CD8-positive, alpha-beta memory T cell (primary cell): ENCODE measurements at regions not wholly inside any gene's neighbourhood (a gene's known extent, or its start where the extent isn't known, plus 50 kb on each side); places are given as distances from the start of the nearest gene placed in this dataset.

Experiments used
- CTCF ChIA-PET: fragments of 350-600 bp; sonication (Branson Sonifier 250); formaldehyde crosslinking; loops from one replicate; lab custom pipeline; 2021; ENCODE audit warnings: antibody characterized with exemption; lab: Charles Lee
- POLR2A ChIA-PET: fragments of 350-600 bp; sonication (Branson Sonifier 250); formaldehyde crosslinking; loops from one replicate; lab custom pipeline; 2021; ENCODE audit warnings: antibody characterized with exemption; lab: Charles Lee
- DNase-seq, 5 donors: peaks; one replicate each; pipeline versions ENCODE4 v3.0.0 to v3.0.0-alpha.2; 2020 to 2022; ENCODE audit warnings: mixed read lengths in 1 of 5
- H3K27ac ChIP-seq: one replicate; pipeline ENCODE4 v1.7.0; 2013; ENCODE audit warnings: low read depth, mild to moderate bottlenecking, low read length, moderate library complexity
- H3K27me3 ChIP-seq: 2 replicates; pipeline ENCODE4 v1.7.0; 2013; ENCODE audit warnings: low read length, mild to moderate bottlenecking; ENCODE audit not compliant: insufficient read depth, poor library complexity, severe bottlenecking
- H3K36me3 ChIP-seq: 2 replicates; pipeline ENCODE4 v1.7.0; 2013; ENCODE audit warnings: mild to moderate bottlenecking, low read length, moderate library complexity; ENCODE audit not compliant: insufficient read depth
- H3K4me1 ChIP-seq: 2 replicates; pipeline ENCODE4 v1.7.0; 2013; ENCODE audit warnings: mild to moderate bottlenecking, low read length, moderate library complexity; ENCODE audit not compliant: insufficient read depth
- H3K4me3 ChIP-seq: 2 replicates; pipeline ENCODE4 v1.7.0; 2013; ENCODE audit warnings: mild to moderate bottlenecking, low read length
- H3K9me3 ChIP-seq: 2 replicates; pipeline ENCODE4 v1.7.0; 2013; ENCODE audit warnings: mild to moderate bottlenecking, low read length
- H3K27ac Mint-ChIP-seq, 8 donors: one replicate each; pipeline ENCODE4 v1.8.0; 2020 to 2021; ENCODE audit warnings: mixed read lengths in 8 of 8, mild to moderate bottlenecking in 6 of 8, inconsistent platforms in 3 of 8, moderate library complexity in 3 of 8
- H3K27me3 Mint-ChIP-seq, 2 donors: one replicate each; pipeline ENCODE4 v1.8.0; 2020 to 2021; ENCODE audit warnings: mixed read lengths in 2 of 2, mild to moderate bottlenecking in 1 of 2, moderate library complexity in 1 of 2
- H3K36me3 Mint-ChIP-seq, 3 donors: one replicate each; pipeline ENCODE4 v1.8.0; 2020 to 2021; ENCODE audit warnings: mixed read lengths in 3 of 3, inconsistent platforms in 1 of 3, mild to moderate bottlenecking in 1 of 3
- H3K4me1 Mint-ChIP-seq, 3 donors: one replicate each; pipeline ENCODE4 v1.8.0; 2020 to 2021; ENCODE audit warnings: mixed read lengths in 3 of 3, inconsistent platforms in 1 of 3, mild to moderate bottlenecking in 1 of 3
- H3K4me3 Mint-ChIP-seq, 7 donors: one replicate each; pipeline ENCODE4 v1.8.0; 2020 to 2021; ENCODE audit warnings: mixed read lengths in 7 of 7, mild to moderate bottlenecking in 6 of 7, moderate library complexity in 4 of 7, inconsistent platforms in 2 of 7
- H3K9me3 Mint-ChIP-seq, 5 donors: one replicate each; pipeline ENCODE4 v1.8.0; 2020 to 2022; ENCODE audit warnings: mixed read lengths in 5 of 5, mild to moderate bottlenecking in 3 of 5, moderate library complexity in 2 of 5, inconsistent platforms in 1 of 5

DNA sequence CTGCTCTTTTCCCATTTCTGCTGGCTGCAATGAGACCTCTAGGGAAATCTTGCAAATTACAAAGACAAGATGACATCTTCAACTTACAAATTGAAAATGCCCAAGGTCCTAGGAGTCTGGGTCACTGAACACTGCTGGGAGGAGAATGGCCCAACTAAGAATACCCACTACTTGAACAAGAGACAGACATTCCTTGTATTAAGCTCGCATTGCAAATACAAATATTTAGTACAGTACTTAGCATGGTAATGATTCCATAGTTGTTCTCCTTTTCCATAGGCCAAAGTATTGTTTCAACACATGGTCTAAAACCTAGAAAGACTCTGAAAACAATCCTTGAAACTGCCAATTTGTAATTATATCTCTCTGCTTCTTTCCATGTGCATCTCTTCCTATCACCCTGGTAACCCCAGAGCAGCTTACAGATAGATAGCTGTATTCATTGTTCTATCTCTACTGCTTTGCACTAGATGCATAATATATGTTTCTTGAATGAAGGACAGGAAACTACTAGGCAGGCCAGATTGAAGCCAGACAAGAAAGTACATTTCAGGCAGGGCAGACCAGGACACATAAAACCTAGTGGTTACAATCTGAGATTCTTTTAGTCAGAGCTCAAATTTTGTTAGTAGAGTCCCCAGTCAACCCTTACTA is 1545.7 kb upstream of the TENM4 start:
- Mint-ChIP-seq H3K27ac (no peak overlapping the region), H3K4me1 (no peaks in the 10 kb centered on the region), H3K9me3 (peaks cover 7 to 30% (median 10%) of the 10 kb centered on the region in 5 donors), H3K27me3 (no peaks in the 10 kb centered on the region), H3K36me3 (no peaks in the 10 kb centered on the region), H3K4me3 (no peak overlapping the region)
- no peak for DNase-seq
- Histone ChIP-seq H3K36me3 (no peaks in the 10 kb centered on the region), H3K27ac (no peak overlapping the region), H3K4me3 (no peak overlapping the region), H3K27me3 (no peaks in the 10 kb centered on the region), H3K9me3 (no peaks in the 10 kb centered on the region), H3K4me1 (no peaks in the 10 kb centered on the region)
- POLR2A ChIA-PET: no interaction called here
- CTCF ChIA-PET: no interaction called here

DNA sequence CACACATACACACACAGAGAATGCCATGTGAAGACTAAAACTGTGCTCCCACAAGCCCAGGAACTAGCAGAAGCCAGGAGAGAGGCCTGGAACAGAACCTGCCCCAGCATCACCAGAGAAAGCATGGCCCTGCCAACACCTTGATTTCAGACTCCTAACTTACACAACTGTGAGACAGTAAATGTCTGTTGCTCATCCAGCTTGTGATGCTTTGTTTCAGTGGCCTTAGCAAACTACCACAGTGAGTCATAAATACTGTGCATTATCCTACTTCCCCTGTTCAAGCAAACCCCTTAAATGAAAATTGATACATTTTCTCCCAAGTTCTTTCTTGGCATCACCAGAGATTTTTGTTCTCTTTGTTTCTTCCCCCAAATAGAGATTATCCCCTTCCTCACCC is 1539.4 kb upstream of the TENM4 start:
- no peak overlapping the region for H3K27ac ChIP-seq
- H3K4me1 ChIP-seq: no peaks in the 10 kb centered on the region
- H3K9me3 Mint-ChIP-seq: peaks cover 2 to 30% (median 7%) of the 10 kb centered on the region in 5 donors
- POLR2A ChIA-PET: no interaction called here
- no peak overlapping the region for H3K4me3 Mint-ChIP-seq
- no peaks in the 10 kb centered on the region for H3K27me3 Mint-ChIP-seq
- no peaks in the 10 kb centered on the region for H3K36me3 ChIP-seq
- no peak overlapping the region for H3K27ac Mint-ChIP-seq
- H3K4me1 Mint-ChIP-seq: no peaks in the 10 kb centered on the region
- H3K36me3 Mint-ChIP-seq: no peaks in the 10 kb centered on the region
- H3K4me3 ChIP-seq: no peak overlapping the region
- CTCF ChIA-PET: no interaction called here
- no peaks in the 10 kb centered on the region for H3K9me3 ChIP-seq
- H3K27me3 ChIP-seq: no peaks in the 10 kb centered on the region
- DNase-seq: no peak

DNA sequence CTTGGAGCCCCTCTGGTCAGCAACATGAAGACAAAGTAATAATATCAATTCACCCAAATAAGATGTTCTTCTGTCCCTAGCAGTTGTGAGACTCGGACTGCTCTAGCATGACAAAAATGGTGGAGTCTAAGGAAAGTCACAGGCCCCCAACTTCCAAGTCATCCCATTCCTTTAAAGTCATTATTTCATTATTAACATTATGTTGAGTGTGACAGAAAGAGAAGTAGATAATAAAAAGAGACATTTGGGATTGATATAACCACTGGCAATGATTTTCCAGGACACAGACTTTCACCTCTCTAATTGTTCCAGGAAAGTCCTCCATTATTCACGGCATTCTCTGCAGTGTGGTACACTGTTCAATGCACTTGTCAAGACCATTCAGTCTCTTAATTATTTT is 1533.0 kb upstream of the TENM4 start:
- ChIA-PET POLR2A (no interaction called here), CTCF (no interaction called here)
- H3K36me3 Mint-ChIP-seq: no peaks in the 10 kb centered on the region

DNA sequence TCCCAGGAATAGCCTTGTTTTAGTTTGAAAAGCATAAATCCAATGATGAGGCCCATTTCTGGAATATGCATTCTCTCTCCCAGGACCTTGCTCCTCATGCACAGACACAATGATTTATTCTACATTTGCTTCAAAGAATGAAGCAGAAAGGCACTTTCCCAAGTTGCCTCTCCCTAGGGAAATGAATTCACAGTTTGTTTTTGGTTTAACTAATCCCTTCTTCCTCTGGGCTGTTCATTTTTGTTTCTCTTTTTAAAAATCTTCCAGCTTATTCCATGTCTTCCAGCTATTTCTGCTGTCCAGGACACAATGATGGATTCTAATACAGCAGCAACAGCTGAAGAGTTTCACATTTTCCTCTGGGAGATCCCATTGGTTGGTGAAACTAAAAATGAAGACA is 1529.2 kb upstream of the TENM4 start:
- H3K36me3 Mint-ChIP-seq: no peaks in the 10 kb centered on the region
- DNase-seq: no peak
- no peak overlapping the region for H3K4me3 ChIP-seq
- H3K4me3 Mint-ChIP-seq: no peak overlapping the region
- no peaks in the 10 kb centered on the region for H3K4me1 ChIP-seq
- H3K4me1 Mint-ChIP-seq: no peaks in the 10 kb centered on the region
- no peak overlapping the region for H3K27ac ChIP-seq
- no peaks in the 10 kb centered on the region for H3K27me3 Mint-ChIP-seq
- no peaks in the 10 kb centered on the region for H3K9me3 ChIP-seq
- no peaks in the 10 kb centered on the region for H3K27me3 ChIP-seq
- H3K27ac Mint-ChIP-seq: no peak overlapping the region
- ChIA-PET POLR2A (no interaction called here), CTCF (no interaction called here)
- H3K36me3 ChIP-seq: no peaks in the 10 kb centered on the region
- peaks cover 5 to 15% (median 12%) of the 10 kb centered on the region in 5 donors for H3K9me3 Mint-ChIP-seq

More for the DNA sequence above, 1533.0 kb upstream of the TENM4 start:
- Histone ChIP-seq H3K27me3 (no peaks in the 10 kb centered on the region), H3K9me3 (no peaks in the 10 kb centered on the region), H3K27ac (no peak overlapping the region), H3K36me3 (no peaks in the 10 kb centered on the region), H3K4me1 (no peaks in the 10 kb centered on the region), H3K4me3 (no peak overlapping the region)
- Mint-ChIP-seq H3K4me1 (no peaks in the 10 kb centered on the region), H3K9me3 (peaks cover 4 to 23% (median 7%) of the 10 kb centered on the region in 5 donors), H3K27ac (no peak overlapping the region), H3K27me3 (no peaks in the 10 kb centered on the region), H3K4me3 (no peak overlapping the region)
- no peak for DNase-seq

DNA sequence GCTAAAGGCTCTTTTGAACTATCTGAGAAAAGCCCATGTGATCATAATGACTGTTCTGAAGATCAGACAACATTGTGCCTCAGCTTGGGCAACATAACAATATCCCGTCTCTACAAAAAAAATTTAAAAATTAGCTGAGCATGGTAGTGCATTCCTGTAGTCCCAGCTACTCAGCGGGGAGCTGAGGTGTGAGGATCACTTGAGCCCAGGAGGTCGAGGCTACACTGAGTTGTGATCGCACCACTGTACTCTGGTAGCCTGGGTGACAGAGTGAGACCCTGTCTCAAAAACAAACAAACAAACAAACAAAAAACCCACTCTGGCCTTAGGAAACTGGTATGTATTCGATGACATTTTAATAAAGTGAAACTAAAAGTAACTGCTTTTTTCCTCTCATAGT is 1526.8 kb upstream of the TENM4 start:
- CTCF ChIA-PET: no interaction called here
- no peaks in the 10 kb centered on the region for H3K4me1 ChIP-seq
- Mint-ChIP-seq H3K9me3 (peaks cover 15 to 22% (median 18%) of the 10 kb centered on the region in 5 donors), H3K4me3 (no peak overlapping the region), H3K27ac (no peak overlapping the region), H3K36me3 (no peaks in the 10 kb centered on the region), H3K4me1 (no peaks in the 10 kb centered on the region), H3K27me3 (no peaks in the 10 kb centered on the region)
- H3K27ac ChIP-seq: no peak overlapping the region
- no peaks in the 10 kb centered on the region for H3K27me3 ChIP-seq
- H3K36me3 ChIP-seq: no peaks in the 10 kb centered on the region
- H3K4me3 ChIP-seq: no peak overlapping the region
- POLR2A ChIA-PET: no interaction called here
- H3K9me3 ChIP-seq: no peaks in the 10 kb centered on the region
- DNase-seq: no peak

DNA sequence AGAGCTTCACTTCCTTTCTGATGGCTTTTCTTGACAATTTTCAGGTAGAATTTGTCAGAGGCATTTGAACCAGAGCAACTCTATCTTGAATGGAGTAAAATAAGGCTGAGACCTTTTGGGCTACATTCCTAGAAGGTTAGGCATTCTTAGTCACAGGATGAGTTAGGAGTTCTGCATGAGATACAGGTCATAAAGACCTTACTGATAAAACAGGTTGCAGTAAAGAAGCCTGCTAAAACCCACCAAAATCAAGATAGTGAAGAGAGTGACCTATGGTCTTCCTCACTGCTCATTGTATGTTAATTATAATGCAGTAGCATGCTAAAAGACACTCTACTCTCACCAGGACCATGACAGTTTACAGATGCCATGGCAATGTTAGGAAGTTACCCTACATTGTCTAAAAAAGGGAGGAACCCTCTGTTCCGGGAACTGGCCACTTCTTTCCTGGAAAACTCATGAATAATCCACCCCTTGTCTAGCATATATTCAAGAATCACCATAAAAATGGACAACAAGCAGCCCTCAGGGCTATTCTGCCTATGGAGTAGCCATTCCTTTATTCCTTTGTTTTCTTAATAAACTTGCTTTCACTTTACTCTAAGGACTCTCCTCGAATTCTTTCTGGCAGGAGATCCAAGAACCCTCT is 1519.7 kb upstream of the TENM4 start:
- no peak for DNase-seq
- CTCF ChIA-PET: no interaction called here
- no peaks in the 10 kb centered on the region for H3K36me3 ChIP-seq
- H3K27ac ChIP-seq: no peak overlapping the region
- Mint-ChIP-seq H3K4me1 (no peaks in the 10 kb centered on the region), H3K27ac (no peak overlapping the region), H3K36me3 (no peaks in the 10 kb centered on the region), H3K9me3 (peaks cover 12 to 52% (median 18%) of the 10 kb centered on the region in 5 donors), H3K4me3 (no peak overlapping the region), H3K27me3 (no peaks in the 10 kb centered on the region)
- POLR2A ChIA-PET: no interaction called here
- H3K27me3 ChIP-seq: no peaks in the 10 kb centered on the region
- H3K9me3 ChIP-seq: no peaks in the 10 kb centered on the region
- no peak overlapping the region for H3K4me3 ChIP-seq
- no peaks in the 10 kb centered on the region for H3K4me1 ChIP-seq

DNA sequence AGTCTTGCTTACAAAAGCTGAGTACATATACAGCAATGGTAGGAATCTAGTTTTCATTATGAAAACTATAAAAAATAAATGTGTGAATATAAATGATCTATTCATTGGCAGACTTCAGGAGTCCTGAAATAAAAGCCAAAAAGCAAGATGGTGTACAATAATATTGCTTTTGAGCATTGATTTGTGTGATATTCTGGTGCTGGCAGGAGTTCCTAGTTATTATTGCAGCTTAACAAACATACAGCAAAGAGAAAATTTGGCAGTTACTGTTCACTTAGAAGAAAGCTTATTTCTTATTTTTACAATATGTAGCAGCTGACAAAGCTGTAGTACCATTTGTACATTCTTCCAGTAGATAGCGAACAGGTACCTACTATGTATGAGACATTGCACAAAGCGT is 1518.9 kb upstream of the TENM4 start:
- H3K4me3 ChIP-seq: no peak overlapping the region
- H3K4me1 ChIP-seq: no peaks in the 10 kb centered on the region
- Mint-ChIP-seq H3K27ac (no peak overlapping the region), H3K9me3 (peaks cover 8 to 51% (median 14%) of the 10 kb centered on the region in 5 donors), H3K4me1 (no peaks in the 10 kb centered on the region), H3K36me3 (no peaks in the 10 kb centered on the region), H3K4me3 (no peak overlapping the region), H3K27me3 (no peaks in the 10 kb centered on the region)
- no peaks in the 10 kb centered on the region for H3K9me3 ChIP-seq
- H3K27ac ChIP-seq: no peak overlapping the region
- POLR2A ChIA-PET: no interaction called here
- H3K36me3 ChIP-seq: no peaks in the 10 kb centered on the region
- no peak for DNase-seq
- CTCF ChIA-PET: no interaction called here
- H3K27me3 ChIP-seq: no peaks in the 10 kb centered on the region

DNA sequence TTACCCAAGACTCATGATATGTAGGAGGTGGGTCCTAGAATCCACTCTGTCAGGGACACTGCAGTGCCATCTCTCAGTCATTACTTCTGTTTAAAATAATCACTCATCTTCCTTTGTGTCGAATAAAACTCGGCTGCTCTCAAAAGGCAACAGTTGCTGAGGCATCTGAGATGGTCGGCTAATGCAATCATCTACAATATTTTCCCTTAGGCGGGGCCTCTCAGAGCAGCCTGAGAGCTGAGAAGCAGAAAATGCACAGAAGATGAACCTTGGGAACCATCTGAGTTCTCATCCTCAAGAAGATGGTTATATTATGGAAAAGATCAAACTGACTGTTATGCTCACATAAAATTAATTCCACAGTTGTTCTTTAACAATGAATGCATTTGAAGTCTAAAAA is 1518.2 kb upstream of the TENM4 start:
- no peak for DNase-seq
- H3K27me3 ChIP-seq: no peaks in the 10 kb centered on the region
- H3K4me1 ChIP-seq: no peaks in the 10 kb centered on the region
- CTCF ChIA-PET: no interaction called here
- no peaks in the 10 kb centered on the region for H3K36me3 ChIP-seq
- no peaks in the 10 kb centered on the region for H3K4me1 Mint-ChIP-seq
- H3K4me3 ChIP-seq: no peak overlapping the region
- no peak overlapping the region for H3K27ac Mint-ChIP-seq
- no peak overlapping the region for H3K4me3 Mint-ChIP-seq
- no peaks in the 10 kb centered on the region for H3K27me3 Mint-ChIP-seq
- H3K9me3 Mint-ChIP-seq: peaks cover 8 to 52% (median 13%) of the 10 kb centered on the region in 5 donors
- H3K27ac ChIP-seq: no peak overlapping the region
- no peaks in the 10 kb centered on the region for H3K36me3 Mint-ChIP-seq
- POLR2A ChIA-PET: no interaction called here
- H3K9me3 ChIP-seq: no peaks in the 10 kb centered on the region
